ENCODE measurements at regions not wholly inside any gene's neighbourhood (a gene's known extent, or its start where the extent isn't known, plus 50 kb on each side); places are given as distances from the start of the nearest gene placed in this dataset.

- H3K27me3 Mint-ChIP-seq, result no peaks in the 10 kb centered on the region
- no peak overlapping the region for H3K27ac Mint-ChIP-seq
- CTCF ChIA-PET, result no interaction called here
Measured at GRCh38 chr20:60330461-60330860, 372.2 kb downstream of the CDH26 start.

GRCh38 chr20:60331688-60332300, 373.6 kb downstream of the CDH26 start:
- Mint-ChIP-seq H3K9me3 (no peaks in the 10 kb centered on the region), H3K27me3 (no peaks in the 10 kb centered on the region), H3K4me3 (no peak overlapping the region), H3K4me1 (ENCODE audit: low read depth) (no peaks in the 10 kb centered on the region), H3K27ac (no peak overlapping the region), H3K36me3 (ENCODE audit: low read depth) (no peaks in the 10 kb centered on the region)
- intact Hi-C loops (cut with micrococcal nuclease), result no loop called here
- ATAC-seq (no peak), DNase-seq (no peak)
- CTCF ChIA-PET, result no interaction called here
- TF ChIP-seq CTCF (IDR thresholded peaks at IDR 0.05), result no peak
- POLR2A ChIA-PET, result no interaction called here

More at GRCh38 chr20:60330461-60330860, 372.2 kb downstream of the CDH26 start:
- POLR2A ChIA-PET, result no interaction called here
- TF ChIP-seq CTCF (IDR thresholded peaks at IDR 0.05), result no peak
- Mint-ChIP-seq H3K4me1 (ENCODE audit: low read depth) (no peaks in the 10 kb centered on the region), H3K9me3 (no peaks in the 10 kb centered on the region), H3K4me3 (no peak overlapping the region), H3K36me3 (ENCODE audit: low read depth) (no peaks in the 10 kb centered on the region)
- no peak for DNase-seq
- intact Hi-C loops (cut with micrococcal nuclease), result no loop called here
- no peak for ATAC-seq

- no peak for ATAC-seq
- TF ChIP-seq CTCF (IDR thresholded peaks at IDR 0.05), result no peak
- no peak overlapping the region for H3K27ac Mint-ChIP-seq
Measured at GRCh38 chr20:60332523-60332922, 374.3 kb downstream of the CDH26 start.

GRCh38 chr20:60334911-60335310, 376.7 kb downstream of the CDH26 start:
- no peaks in the 10 kb centered on the region for H3K9me3 Mint-ChIP-seq
- ATAC-seq (no peak), DNase-seq (no peak)
- POLR2A ChIA-PET, result no interaction called here
- no peak overlapping the region for H3K4me3 Mint-ChIP-seq
- no peak for TF ChIP-seq CTCF (IDR thresholded peaks at IDR 0.05)
- H3K27me3 Mint-ChIP-seq, result no peaks in the 10 kb centered on the region
- no peak overlapping the region for H3K27ac Mint-ChIP-seq
- intact Hi-C loops (cut with micrococcal nuclease), result no loop called here
- H3K4me1 Mint-ChIP-seq (ENCODE audit: low read depth), result no peaks in the 10 kb centered on the region
- CTCF ChIA-PET, result no interaction called here
- no peaks in the 10 kb centered on the region for H3K36me3 Mint-ChIP-seq (ENCODE audit: low read depth)

More at GRCh38 chr20:60332523-60332922, 374.3 kb downstream of the CDH26 start:
- CTCF ChIA-PET, result no interaction called here
- Mint-ChIP-seq H3K27me3 (no peaks in the 10 kb centered on the region), H3K9me3 (no peaks in the 10 kb centered on the region), H3K4me3 (no peak overlapping the region), H3K36me3 (ENCODE audit: low read depth) (no peaks in the 10 kb centered on the region), H3K4me1 (ENCODE audit: low read depth) (no peaks in the 10 kb centered on the region)
- DNase-seq, result no peak
- intact Hi-C loops (cut with micrococcal nuclease), result no loop called here
- POLR2A ChIA-PET, result no interaction called here

- no peak for DNase-seq
- H3K4me3 Mint-ChIP-seq, result no peak overlapping the region
- CTCF ChIA-PET, result no interaction called here
- H3K9me3 Mint-ChIP-seq, result no peaks in the 10 kb centered on the region
- no peaks in the 10 kb centered on the region for H3K36me3 Mint-ChIP-seq (ENCODE audit: low read depth)
- POLR2A ChIA-PET, result no interaction called here
- ATAC-seq, result no peak
- TF ChIP-seq CTCF (IDR thresholded peaks at IDR 0.05), result no peak
- no peak overlapping the region for H3K27ac Mint-ChIP-seq
- no peaks in the 10 kb centered on the region for H3K27me3 Mint-ChIP-seq
- intact Hi-C loops (cut with micrococcal nuclease), result no loop called here
- H3K4me1 Mint-ChIP-seq (ENCODE audit: low read depth), result no peaks in the 10 kb centered on the region
Measured at GRCh38 chr20:60338556-60338955, 380.3 kb downstream of the CDH26 start.

All from activated CD8-positive, alpha-beta T cell treated with anti-CD3 and anti-CD28 coated beads for 36 hours (primary cell).